Loucy (cell line): ENCODE measurements at regions not wholly inside any gene's neighbourhood (a gene's known extent, or its start where the extent isn't known, plus 50 kb on each side); places are given as distances from the start of the nearest gene placed in this dataset.

Source experiments
- H2AFZ ChIP-seq: fragments of 200-600 bp; sonication (generic); 2 replicates; pipeline ENCODE4 v1.6.0; 2016; ENCODE audit warnings: antibody characterized with exemption, mild to moderate bottlenecking, low read length, moderate library complexity
- H3F3A ChIP-seq: fragments of 200-600 bp; 2 replicates; pipeline ENCODE4 v1.6.0; 2016; ENCODE audit warnings: antibody characterized with exemption, low read depth, mild to moderate bottlenecking
- H3K27me3 ChIP-seq: fragments of 200-600 bp; sonication (generic); 2 replicates; pipeline ENCODE4 v1.6.1; 2014; ENCODE audit warnings: low read length, mild to moderate bottlenecking; ENCODE audit not compliant: insufficient read depth, poor library complexity, severe bottlenecking
- H3K36me3 ChIP-seq: fragments of 200-600 bp; sonication (generic); 2 replicates; pipeline ENCODE4 v1.6.1; 2016; ENCODE audit warnings: low read length; ENCODE audit not compliant: insufficient read depth
- H3K4me1 ChIP-seq: fragments of 200-600 bp; sonication (generic); 2 replicates; pipeline ENCODE4 v1.5.1; 2014; ENCODE audit warnings: low read length, mild to moderate bottlenecking; ENCODE audit not compliant: insufficient read depth, poor library complexity, severe bottlenecking
- H3K4me2 ChIP-seq: fragments of 200-600 bp; sonication (generic); 2 replicates; pipeline ENCODE4 v1.6.0; 2014; ENCODE audit warnings: antibody characterized with exemption, low read length, low read depth, mild to moderate bottlenecking; ENCODE audit not compliant: poor library complexity, severe bottlenecking
- H3K4me3 ChIP-seq: fragments of 200-600 bp; sonication (generic); 2 replicates; pipeline ENCODE4 v1.5.1; 2014; ENCODE audit warnings: low read length, mild to moderate bottlenecking, mixed read lengths; ENCODE audit not compliant: poor library complexity, severe bottlenecking
- H3K79me2 ChIP-seq: fragments of 200-600 bp; sonication (generic); 2 replicates; pipeline ENCODE4 v1.6.1; 2014; ENCODE audit warnings: low read length; ENCODE audit not compliant: insufficient read depth
- H3K9ac ChIP-seq: fragments of 200-600 bp; sonication (generic); 2 replicates; pipeline ENCODE4 v1.6.0; 2014; ENCODE audit warnings: mild to moderate bottlenecking, low read depth, low read length, moderate library complexity; ENCODE audit not compliant: poor library complexity, severe bottlenecking
- H3K9me2 ChIP-seq: fragments of 200-600 bp; sonication (generic); replicated peaks from 2 replicates; pipeline ENCODE4 v1.6.1; 2016; ENCODE audit warnings: low read depth, low read length, mixed read lengths
- H3K9me3 ChIP-seq: fragments of 200-600 bp; sonication (generic); 2 replicates; pipeline ENCODE4 v1.6.1; 2014; ENCODE audit warnings: mild to moderate bottlenecking, antibody characterized with exemption, low read length, low read depth; ENCODE audit not compliant: insufficient read depth
- H4K20me1 ChIP-seq: fragments of 200-600 bp; sonication (generic); 2 replicates; pipeline ENCODE4 v1.6.0; 2014; ENCODE audit warnings: antibody characterized with exemption, low read length, mild to moderate bottlenecking; ENCODE audit not compliant: insufficient read depth, poor library complexity, severe bottlenecking
- CTCF ChIP-seq: fragments of 200-600 bp; sonication (generic); conservative IDR thresholded peaks from 2 replicates; pipeline ENCODE4 v1.5.1; 2014; ENCODE audit warnings: mild to moderate bottlenecking, antibody characterized with exemption, low read length
- EZH2phosphoT487 ChIP-seq: fragments of 200-600 bp; IDR thresholded peaks from 2 replicates; pipeline ENCODE4 v1.6.1; 2018; ENCODE audit warnings: antibody characterized with exemption, mild to moderate bottlenecking, moderate library complexity, borderline replicate concordance

GRCh38 chr3:28103861-28104260, 137.6 kb upstream of the CMC1 start:
- Histone ChIP-seq H3K4me1 (peaks cover 8% of the 10 kb centered on the region), H3K4me2 (no peak overlapping the region), H3K9me3 (peaks cover 17% of the 10 kb centered on the region), H3K27me3 (no peaks in the 10 kb centered on the region), H3F3A (no peaks in the 10 kb centered on the region), H3K9me2 (no peaks in the 10 kb centered on the region), H3K36me3 (no peaks in the 10 kb centered on the region), H3K9ac (no peak overlapping the region), H3K79me2 (no peaks in the 10 kb centered on the region), H2AFZ (no peak overlapping the region), H3K4me3 (no peak overlapping the region), H4K20me1 (no peaks in the 10 kb centered on the region)
- TF ChIP-seq CTCF (no peak), EZH2phosphoT487 (no peak)

- H3K36me3 ChIP-seq = no peaks in the 10 kb centered on the region
- H3K4me3 ChIP-seq = no peak overlapping the region
- no peaks in the 10 kb centered on the region for H4K20me1 ChIP-seq
- H2AFZ ChIP-seq = no peak overlapping the region
- no peak overlapping the region for H3K9ac ChIP-seq
- TF ChIP-seq EZH2phosphoT487 (no peak), CTCF (no peak)
- peaks cover 6% of the 10 kb centered on the region; the same call in 1 of the 2 replicates for H3K9me3 ChIP-seq
- H3K4me2 ChIP-seq = no peak overlapping the region
- no peaks in the 10 kb centered on the region for H3K9me2 ChIP-seq
- peaks cover 8% of the 10 kb centered on the region for H3K4me1 ChIP-seq
- H3K79me2 ChIP-seq = no peaks in the 10 kb centered on the region
- H3F3A ChIP-seq = no peaks in the 10 kb centered on the region
- H3K27me3 ChIP-seq = no peaks in the 10 kb centered on the region
Observed at GRCh38 chr3:28104896-28105534, 136.4 kb upstream of the CMC1 start.

- no peaks in the 10 kb centered on the region for H3K36me3 ChIP-seq
- H3K9me2 ChIP-seq = no peaks in the 10 kb centered on the region
- H3K4me1 ChIP-seq = no peaks in the 10 kb centered on the region
- H3F3A ChIP-seq = no peaks in the 10 kb centered on the region
- H3K27me3 ChIP-seq = no peaks in the 10 kb centered on the region
- H3K4me3 ChIP-seq = no peak overlapping the region
- TF ChIP-seq CTCF = no peak
- no peak for TF ChIP-seq EZH2phosphoT487
- H3K4me2 ChIP-seq = no peak overlapping the region
- H3K9me3 ChIP-seq = no peaks in the 10 kb centered on the region
- H3K79me2 ChIP-seq = no peaks in the 10 kb centered on the region
- no peak overlapping the region for H3K9ac ChIP-seq
- no peaks in the 10 kb centered on the region for H4K20me1 ChIP-seq
- no peak overlapping the region for H2AFZ ChIP-seq
Observed at GRCh38 chr3:28109829-28110228, 131.6 kb upstream of the CMC1 start.
